Astrocyte (in vitro differentiated cells and primary cell): ENCODE measurements at regions not wholly inside any gene's neighbourhood (a gene's known extent, or its start where the extent isn't known, plus 50 kb on each side); places are given as distances from the start of the nearest gene placed in this dataset.

Source experiments
- DNase-seq: peaks from one replicate; pipeline ENCODE4 v3.0.0-alpha.2; 2010; ENCODE audit warnings: low read depth
- FAIRE-seq: peaks from 2 replicates; lab custom pipeline; 2011; peaks lifted over from hg19 to GRCh38; lab: Jason Lieb, UNC
- H2AFZ ChIP-seq: 2 replicates; pipeline ENCODE4 v1.6.0; 2012; ENCODE audit warnings: low read depth, low read length, inconsistent platforms
- H3K27ac ChIP-seq: 2 replicates; pipeline ENCODE4 v1.5.1; 2011; ENCODE audit warnings: low read depth, low read length, inconsistent platforms
- H3K27me3 ChIP-seq: 2 replicates; pipeline ENCODE4 v1.6.0; 2011; ENCODE audit warnings: low read length, inconsistent platforms; ENCODE audit not compliant: insufficient read depth
- H3K36me3 ChIP-seq: 2 replicates; pipeline ENCODE4 v1.5.1; 2011; ENCODE audit warnings: low read length, inconsistent platforms; ENCODE audit not compliant: insufficient read depth
- H3K4me1 ChIP-seq: 2 replicates; pipeline ENCODE4 v1.5.1; 2011; ENCODE audit warnings: low read length, inconsistent platforms; ENCODE audit not compliant: insufficient read depth
- H3K4me2 ChIP-seq: 2 replicates; pipeline ENCODE4 v1.6.0; 2012; ENCODE audit warnings: low read length, inconsistent platforms
- H3K4me3 ChIP-seq: 2 replicates; pipeline ENCODE4 v1.5.1; 2011; ENCODE audit warnings: low read depth, mild to moderate bottlenecking, low read length, inconsistent platforms; ENCODE audit not compliant: insufficient read depth
- H3K79me2 ChIP-seq: 2 replicates; pipeline ENCODE4 v1.6.0; 2012; ENCODE audit warnings: mild to moderate bottlenecking, low read length, inconsistent platforms; ENCODE audit not compliant: insufficient read depth
- H3K9ac ChIP-seq: 2 replicates; pipeline ENCODE4 v1.6.0; 2012; ENCODE audit warnings: mild to moderate bottlenecking, low read length, inconsistent platforms
- H3K9me3 ChIP-seq: 2 replicates; pipeline ENCODE4 v1.5.1; 2012; ENCODE audit warnings: low read depth, mild to moderate bottlenecking, low read length, inconsistent platforms; ENCODE audit not compliant: insufficient read depth
- H4K20me1 ChIP-seq: 2 replicates; pipeline ENCODE4 v1.6.0; 2012; ENCODE audit warnings: low read length, inconsistent platforms; ENCODE audit not compliant: insufficient read depth
- H3K27ac Mint-ChIP-seq: one replicate; pipeline ENCODE4 v1.8.0; 2021; ENCODE audit warnings: mild to moderate bottlenecking, mixed read lengths; ENCODE audit not compliant: unreplicated experiment
- H3K27me3 Mint-ChIP-seq: one replicate; pipeline ENCODE4 v1.8.0; 2021; ENCODE audit warnings: low read depth, mixed read lengths; ENCODE audit not compliant: unreplicated experiment
- H3K36me3 Mint-ChIP-seq: one replicate; pipeline ENCODE4 v1.8.0; 2021; ENCODE audit warnings: low read depth, mixed read lengths; ENCODE audit not compliant: unreplicated experiment
- H3K4me1 Mint-ChIP-seq: one replicate; pipeline ENCODE4 v1.8.0; 2021; ENCODE audit warnings: low read depth, mixed read lengths; ENCODE audit not compliant: unreplicated experiment
- H3K4me3 Mint-ChIP-seq: one replicate; pipeline ENCODE4 v1.8.0; 2021; ENCODE audit warnings: mild to moderate bottlenecking, moderate library complexity, mixed read lengths; ENCODE audit not compliant: unreplicated experiment
- H3K9me3 Mint-ChIP-seq: one replicate; pipeline ENCODE4 v1.8.0; 2021; ENCODE audit warnings: mild to moderate bottlenecking, mixed read lengths; ENCODE audit not compliant: unreplicated experiment
- EZH2 ChIP-seq: IDR thresholded peaks from 2 replicates; pipeline ENCODE4 v1.6.1; 2012; ENCODE audit warnings: mild to moderate bottlenecking, low read length, inconsistent platforms; ENCODE audit not compliant: insufficient read depth
- TF ChIP-seq, protein P1 (sequence below): IDR thresholded peaks from 2 replicates; pipeline ENCODE4 v1.5.1; 2011; ENCODE audit warnings: low read depth, mild to moderate bottlenecking, inconsistent platforms, low read length, moderate library complexity; ENCODE audit not compliant: insufficient read depth

DNA sequence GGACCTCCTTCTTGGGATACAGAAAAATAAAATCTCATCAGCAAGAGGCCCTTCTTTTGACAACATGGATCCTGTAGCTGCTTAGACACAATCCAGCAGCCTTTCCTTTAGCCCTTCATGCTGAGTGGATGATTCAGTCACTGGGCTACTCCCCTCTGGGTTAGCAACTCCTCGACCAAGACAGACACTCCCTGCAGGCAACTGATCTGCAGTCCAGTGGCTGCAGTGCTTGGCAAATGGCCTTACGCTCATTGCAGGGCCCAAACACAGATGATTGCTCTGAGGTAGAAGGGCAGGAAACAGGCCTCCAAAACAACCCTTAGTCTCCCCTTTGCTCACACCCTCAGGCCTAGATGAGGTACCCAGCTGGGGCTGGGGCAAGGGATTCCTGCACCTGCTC is 73.2 kb upstream of the OPCML start:
- no peak for FAIRE-seq
- Histone ChIP-seq H3K36me3 (no peaks in the 10 kb centered on the region), H3K9ac (no peak overlapping the region), H2AFZ (no peak overlapping the region), H3K4me1 (no peaks in the 10 kb centered on the region), H3K4me2 (no peak overlapping the region), H3K27ac (no peak overlapping the region), H3K4me3 (no peak overlapping the region), H3K79me2 (no peaks in the 10 kb centered on the region), H3K27me3 (no peaks in the 10 kb centered on the region), H4K20me1 (no peaks in the 10 kb centered on the region), H3K9me3 (peaks cover 10% of the 10 kb centered on the region)
- TF ChIP-seq, protein P1, sequence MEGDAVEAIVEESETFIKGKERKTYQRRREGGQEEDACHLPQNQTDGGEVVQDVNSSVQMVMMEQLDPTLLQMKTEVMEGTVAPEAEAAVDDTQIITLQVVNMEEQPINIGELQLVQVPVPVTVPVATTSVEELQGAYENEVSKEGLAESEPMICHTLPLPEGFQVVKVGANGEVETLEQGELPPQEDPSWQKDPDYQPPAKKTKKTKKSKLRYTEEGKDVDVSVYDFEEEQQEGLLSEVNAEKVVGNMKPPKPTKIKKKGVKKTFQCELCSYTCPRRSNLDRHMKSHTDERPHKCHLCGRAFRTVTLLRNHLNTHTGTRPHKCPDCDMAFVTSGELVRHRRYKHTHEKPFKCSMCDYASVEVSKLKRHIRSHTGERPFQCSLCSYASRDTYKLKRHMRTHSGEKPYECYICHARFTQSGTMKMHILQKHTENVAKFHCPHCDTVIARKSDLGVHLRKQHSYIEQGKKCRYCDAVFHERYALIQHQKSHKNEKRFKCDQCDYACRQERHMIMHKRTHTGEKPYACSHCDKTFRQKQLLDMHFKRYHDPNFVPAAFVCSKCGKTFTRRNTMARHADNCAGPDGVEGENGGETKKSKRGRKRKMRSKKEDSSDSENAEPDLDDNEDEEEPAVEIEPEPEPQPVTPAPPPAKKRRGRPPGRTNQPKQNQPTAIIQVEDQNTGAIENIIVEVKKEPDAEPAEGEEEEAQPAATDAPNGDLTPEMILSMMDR: no peak
- TF ChIP-seq EZH2: no peak
- DNase-seq: no peak
- Mint-ChIP-seq H3K36me3 (no peaks in the 10 kb centered on the region), H3K4me1 (no peaks in the 10 kb centered on the region), H3K27me3 (peaks cover 35% of the 10 kb centered on the region), H3K9me3 (no peaks in the 10 kb centered on the region), H3K4me3 (no peak overlapping the region), H3K27ac (no peak overlapping the region)

DNA sequence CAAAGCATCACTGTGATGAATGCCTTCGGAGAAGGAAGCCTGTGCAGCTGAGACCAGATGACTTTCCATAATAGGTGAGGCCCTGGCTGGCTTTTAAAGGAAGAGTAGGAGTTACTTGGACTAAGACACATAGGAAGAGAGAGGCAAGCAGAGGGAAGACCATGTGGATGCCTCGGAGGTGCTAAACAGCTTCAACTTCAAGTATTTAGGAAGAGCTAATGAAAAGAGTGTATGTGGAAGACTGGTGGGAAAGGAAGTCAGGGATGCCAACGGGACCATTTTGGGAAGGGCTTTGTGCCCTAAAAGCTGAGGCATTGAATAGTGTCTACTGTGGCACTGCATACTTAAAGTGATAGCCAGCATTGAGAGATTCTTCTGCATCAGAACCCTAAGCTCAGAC is 69.3 kb upstream of the OPCML start:
- no peak for TF ChIP-seq EZH2
- TF ChIP-seq, protein P1: no peak
- Histone ChIP-seq H4K20me1 (no peaks in the 10 kb centered on the region), H3K9ac (no peak overlapping the region), H3K9me3 (peaks cover 2% of the 10 kb centered on the region), H3K4me3 (no peak overlapping the region), H3K36me3 (no peaks in the 10 kb centered on the region), H3K4me1 (no peaks in the 10 kb centered on the region), H3K4me2 (no peak overlapping the region), H2AFZ (no peak overlapping the region), H3K27ac (no peak overlapping the region), H3K27me3 (no peaks in the 10 kb centered on the region), H3K79me2 (no peaks in the 10 kb centered on the region)
- Mint-ChIP-seq H3K36me3 (no peaks in the 10 kb centered on the region), H3K27me3 (peaks cover 26% of the 10 kb centered on the region), H3K4me1 (no peaks in the 10 kb centered on the region), H3K27ac (no peak overlapping the region), H3K4me3 (no peak overlapping the region), H3K9me3 (peaks cover 2% of the 10 kb centered on the region)
- FAIRE-seq (no peak), DNase-seq (no peak)

DNA sequence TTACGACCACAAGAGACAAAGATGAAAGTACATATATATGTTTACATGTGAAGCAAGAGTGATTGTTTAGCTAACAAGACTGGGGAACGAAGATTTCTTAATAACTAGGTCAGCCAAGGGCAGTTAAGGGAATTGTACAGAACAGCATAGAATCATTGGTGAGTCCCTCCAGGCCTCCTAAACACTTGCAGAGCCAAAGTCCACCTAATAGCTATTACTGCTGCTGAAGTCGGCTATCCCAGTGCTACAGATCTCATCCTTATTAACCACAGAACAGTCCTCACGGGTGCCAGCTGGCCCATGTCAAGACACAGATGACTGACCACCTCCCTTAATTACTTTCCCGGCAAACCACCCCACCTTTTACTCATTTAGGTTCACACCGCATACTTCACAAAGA is 68.5 kb upstream of the OPCML start:
- H3K27me3 Mint-ChIP-seq: peaks cover 28% of the 10 kb centered on the region
- TF ChIP-seq, protein P1: no peak
- no peak for TF ChIP-seq EZH2

More for the DNA sequence above, 68.5 kb upstream of the OPCML start:
- no peaks in the 10 kb centered on the region for H3K79me2 ChIP-seq
- no peak overlapping the region for H3K4me2 ChIP-seq
- no peak overlapping the region for H3K4me3 Mint-ChIP-seq
- H3K27ac Mint-ChIP-seq: no peak overlapping the region
- no peak overlapping the region for H3K4me3 ChIP-seq
- no peaks in the 10 kb centered on the region for H3K27me3 ChIP-seq
- no peak for DNase-seq
- no peak overlapping the region for H3K27ac ChIP-seq
- FAIRE-seq: no peak
- H3K4me1 ChIP-seq: no peaks in the 10 kb centered on the region
- H3K9ac ChIP-seq: no peak overlapping the region
- no peaks in the 10 kb centered on the region for H3K36me3 Mint-ChIP-seq
- H3K4me1 Mint-ChIP-seq: no peaks in the 10 kb centered on the region
- H3K36me3 ChIP-seq: no peaks in the 10 kb centered on the region
- no peaks in the 10 kb centered on the region for H4K20me1 ChIP-seq
- peaks cover 2% of the 10 kb centered on the region for H3K9me3 ChIP-seq
- no peak overlapping the region for H2AFZ ChIP-seq
- peaks cover 2% of the 10 kb centered on the region for H3K9me3 Mint-ChIP-seq
